NCI-H2171 treated with DMSO at 0.1 percent for 48 hours (cell line): ENCODE measurements at regions not wholly inside any gene's neighbourhood (a gene's known extent, or its start where the extent isn't known, plus 50 kb on each side); places are given as distances from the start of the nearest gene placed in this dataset.

Experiments
- DNase-seq: peaks from one replicate; lab custom pipeline; 2025; lab: John Stamatoyannopoulos, UW

- no peak for DNase-seq
Measured at GRCh38 chr12:92300777-92301176, 155.1 kb upstream of the BTG1 start.

- DNase-seq: no peak
Measured at GRCh38 chr12:92299744-92300143, 154.1 kb upstream of the BTG1 start.

- no peak for DNase-seq
Measured at GRCh38 chr12:92299344-92299743, 153.7 kb upstream of the BTG1 start.

GRCh38 chr12:92297932-92298696 is 152.5 kb upstream of the BTG1 start:
- DNase-seq: no peak

- DNase-seq: no peak
Measured at GRCh38 chr12:92297405-92297804, 151.8 kb upstream of the BTG1 start.

GRCh38 chr12:92295523-92295922 is 149.9 kb upstream of the BTG1 start:
- no peak for DNase-seq

- DNase-seq: no peak
Measured at GRCh38 chr12:92294676-92295440, 149.2 kb upstream of the BTG1 start.

- no peak for DNase-seq
Measured at GRCh38 chr12:92292016-92292415, 146.4 kb upstream of the BTG1 start.

- DNase-seq: no peak
Measured at GRCh38 chr12:92290886-92291285, 145.2 kb upstream of the BTG1 start.

- no peak for DNase-seq
Measured at GRCh38 chr12:92290350-92290695, 144.7 kb upstream of the BTG1 start.

- no peak for DNase-seq
Measured at GRCh38 chr12:92289629-92290349, 144.1 kb upstream of the BTG1 start.

GRCh38 chr12:92288561-92288960 is 142.9 kb upstream of the BTG1 start:
- DNase-seq: no peak

- no peak for DNase-seq
Measured at GRCh38 chr12:92278378-92278828, 132.8 kb upstream of the BTG1 start.

- DNase-seq: no peak
Measured at GRCh38 chr12:92277795-92278194, 132.1 kb upstream of the BTG1 start.

GRCh38 chr12:92276276-92276675 is 130.6 kb upstream of the BTG1 start:
- DNase-seq: no peak

- DNase-seq: no peak
Measured at GRCh38 chr12:92275443-92276154, 130.0 kb upstream of the BTG1 start.

GRCh38 chr12:92273076-92273475 is 127.4 kb upstream of the BTG1 start:
- no peak for DNase-seq

GRCh38 chr12:92272061-92272964 is 126.7 kb upstream of the BTG1 start:
- DNase-seq: no peak

- no peak for DNase-seq
Measured at GRCh38 chr12:92271341-92271740, 125.7 kb upstream of the BTG1 start.

GRCh38 chr12:92270521-92270920 is 124.9 kb upstream of the BTG1 start:
- DNase-seq: no peak

- DNase-seq: no peak
Measured at GRCh38 chr12:92268946-92269345, 123.3 kb upstream of the BTG1 start.
